GM10266 (cell line): ENCODE measurements at regions not wholly inside any gene's neighbourhood (a gene's known extent, or its start where the extent isn't known, plus 50 kb on each side); places are given as distances from the start of the nearest gene placed in this dataset.
"Not testable (repeated sequence)": the region's sequence is repeated elsewhere in the genome, so short reads cannot be mapped to it uniquely, and the experiment has no call there.

Experiments
- DNase-seq: peaks from one replicate; pipeline ENCODE4 v3.0.0; 2012; ENCODE audit errors: extremely low spot score
- CTCF ChIP-seq: IDR thresholded peaks from 2 replicates; pipeline ENCODE4 v1.5.1; 2012; ENCODE audit warnings: mild to moderate bottlenecking, low read depth; ENCODE audit not compliant: control insufficient read depth, insufficient read depth; ENCODE audit errors: missing control alignments

DNA sequence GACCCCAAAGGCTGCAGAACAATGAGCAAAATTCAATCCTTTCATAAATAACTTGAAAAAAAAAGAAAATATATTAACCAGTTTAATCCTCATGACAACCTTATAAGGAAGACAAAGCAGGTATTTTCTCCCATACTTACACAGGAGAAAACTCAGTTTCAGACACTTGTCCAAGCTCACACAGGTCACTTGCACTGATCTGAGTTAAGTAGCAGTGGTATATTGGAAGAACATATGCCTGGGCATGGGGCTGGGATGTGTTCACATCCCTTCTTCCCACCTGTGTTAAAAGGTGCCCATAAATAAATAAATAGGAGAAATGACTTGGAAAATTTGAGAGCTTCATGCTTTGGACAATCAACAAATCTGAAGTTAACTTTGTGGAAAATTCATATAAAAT lies 63.5 kb upstream of the SELENOP start:
- TF ChIP-seq CTCF, result no peak
- no peak for DNase-seq

- no peak for TF ChIP-seq CTCF
- DNase-seq, result no peak
These were observed 63.0 kb upstream of the SELENOP start for GRCh38 chr5:42874621-42875198.

DNA sequence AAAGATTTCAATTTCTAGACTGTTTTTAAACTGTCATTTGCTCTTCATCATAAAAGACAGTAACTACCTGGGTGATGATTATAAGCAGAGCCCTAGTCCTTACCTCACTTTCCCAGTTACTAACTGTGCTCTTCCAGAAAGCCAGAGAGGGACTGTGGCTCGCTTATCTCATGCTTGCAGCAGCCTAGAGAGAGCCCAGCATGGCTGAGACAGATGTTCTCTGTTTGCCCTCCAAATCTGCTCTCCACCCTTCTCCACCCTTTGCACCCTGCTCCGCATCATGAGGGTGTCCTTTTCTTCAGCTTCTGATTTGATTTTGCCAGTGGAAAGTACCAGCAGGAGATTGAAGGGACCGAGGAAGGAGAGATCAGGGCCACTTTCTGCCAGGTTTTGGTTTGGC lies 61.2 kb upstream of the SELENOP start:
- DNase-seq, result no peak
- no peak for TF ChIP-seq CTCF

DNA sequence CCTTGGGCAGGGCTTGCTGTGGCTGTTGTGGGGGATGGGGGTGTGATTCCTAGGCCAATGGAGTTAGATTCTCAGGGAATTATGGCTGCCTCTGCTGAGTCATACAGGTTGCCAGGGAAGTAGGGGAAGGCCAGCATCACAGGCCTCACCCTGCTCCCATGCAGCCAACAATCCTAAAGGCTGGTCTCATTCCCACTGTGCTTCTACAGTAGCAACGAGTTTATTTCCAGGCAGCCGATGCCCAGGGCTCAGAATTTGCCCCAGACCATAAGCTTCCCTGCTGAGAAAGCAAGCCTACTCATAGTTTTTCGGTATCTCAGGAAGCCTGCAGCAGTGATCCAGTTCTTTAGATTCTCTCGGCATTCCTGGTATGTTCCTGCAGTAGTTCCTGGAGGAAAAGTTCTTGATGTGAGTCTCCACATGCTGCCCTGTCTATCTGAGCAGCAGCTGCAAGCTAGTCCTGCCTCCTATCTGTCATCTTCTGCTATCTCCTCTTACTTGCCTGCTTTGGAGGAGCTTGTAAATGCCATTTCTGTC lies 59.3 kb upstream of the SELENOP start:
- TF ChIP-seq CTCF, result no peak
- no peak for DNase-seq

DNA sequence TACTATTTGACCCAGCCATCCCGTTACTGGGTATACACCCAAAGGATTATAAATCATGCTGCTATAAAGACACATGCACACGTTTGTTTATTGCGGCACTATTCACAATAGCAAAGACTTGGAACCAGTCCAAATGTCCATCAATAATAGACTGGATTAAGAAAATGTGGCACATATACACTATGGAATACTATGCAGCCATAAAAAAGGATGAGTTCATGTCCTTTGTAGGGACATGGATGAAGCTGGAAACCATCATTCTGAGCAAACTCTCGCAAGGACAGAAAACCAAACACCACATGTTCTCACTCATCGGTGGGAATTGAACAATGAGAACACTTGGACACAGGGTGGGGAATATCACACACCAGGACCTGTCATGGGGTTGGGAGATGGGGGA lies 56.7 kb upstream of the SELENOP start:
- not testable (repeated sequence) for DNase-seq

GRCh38 chr5:42864749-42865148 lies 53.1 kb upstream of the SELENOP start:
- not testable (repeated sequence) for DNase-seq
